WTC11 (cell line): ENCODE measurements at regions not wholly inside any gene's neighbourhood (a gene's known extent, or its start where the extent isn't known, plus 50 kb on each side); places are given as distances from the start of the nearest gene placed in this dataset.
"Not testable (repeated sequence)": the region's sequence is repeated elsewhere in the genome, so short reads cannot be mapped to it uniquely, and the experiment has no call there.

Experiments used
- ATAC-seq: fragments of 200-7000 bp; cut with Tn5 transposase; 2 replicates; pipeline ENCODE4 v1.10.0; 2021; ENCODE audit warnings: mild to moderate bottlenecking, moderate library complexity
- CTCF ChIA-PET: fragments of 300-600 bp; sonication (Branson Sonifier 250); formaldehyde crosslinking; loops from one replicate; lab custom pipeline; 2021; ENCODE audit warnings: antibody characterized with exemption; lab: Charles Lee
- POLR2A ChIA-PET: fragments of 350-600 bp; sonication (Branson Sonifier 250); formaldehyde crosslinking; loops from one replicate; lab custom pipeline; 2021; ENCODE audit warnings: antibody characterized with exemption; lab: Charles Lee
- DNase-seq: peaks from one replicate; pipeline ENCODE4 v3.0.0; 2021; ENCODE audit warnings: low spot score
- H3K27ac Mint-ChIP-seq: 2 replicates; pipeline ENCODE4 v1.8.0; 2021; ENCODE audit warnings: mixed read lengths
- H3K27me3 Mint-ChIP-seq: 2 replicates; pipeline ENCODE4 v1.8.0; 2021; ENCODE audit warnings: low read depth, mild to moderate bottlenecking, moderate library complexity, mixed read lengths
- H3K36me3 Mint-ChIP-seq: 2 replicates; pipeline ENCODE4 v1.8.0; 2021; ENCODE audit warnings: mixed read lengths
- H3K4me1 Mint-ChIP-seq: 2 replicates; pipeline ENCODE4 v1.8.0; 2022; ENCODE audit warnings: mixed read lengths
- H3K4me3 Mint-ChIP-seq: 2 replicates; pipeline ENCODE4 v1.8.0; 2021; ENCODE audit warnings: mild to moderate bottlenecking, moderate library complexity, mixed read lengths
- H3K9me3 Mint-ChIP-seq: 2 replicates; pipeline ENCODE4 v1.8.0; 2021; ENCODE audit warnings: mixed read lengths
- ARID4B ChIP-seq: sonication (generic); formaldehyde crosslinking; IDR thresholded peaks from 2 replicates; pipeline ENCODE4 v1.8.0; 2023; ENCODE audit warnings: missing genetic modification reagents, mild to moderate bottlenecking, borderline replicate concordance
- ATF2 ChIP-seq: sonication (generic); formaldehyde crosslinking; IDR thresholded peaks from 2 replicates; pipeline ENCODE4 v1.8.1; 2022; ENCODE audit warnings: low read depth, missing genetic modification reagents, borderline replicate concordance
- CREB1 ChIP-seq: sonication (generic); formaldehyde crosslinking; IDR thresholded peaks from 2 replicates; pipeline ENCODE4 v1.8.0; 2023; ENCODE audit warnings: mild to moderate bottlenecking, missing genetic modification reagents
- CTCF ChIP-seq: fragments of 200-600 bp; IDR thresholded peaks from 2 replicates; pipeline ENCODE4 v1.8.0; 2022; ENCODE audit warnings: antibody characterized with exemption
- ERG ChIP-seq: fragments of 250-450 bp; sonication (Bioruptor Pico); IDR thresholded peaks from 2 replicates; pipeline ENCODE4 v1.8.0; 2021; ENCODE audit warnings: mild to moderate bottlenecking
- GTF2I ChIP-seq: fragments of 250-450 bp; sonication (Bioruptor Pico); conservative IDR thresholded peaks from 2 replicates; pipeline ENCODE4 v1.4.0; 2021; ENCODE audit warnings: mild to moderate bottlenecking
- HMGXB4 ChIP-seq: sonication (generic); formaldehyde crosslinking; IDR thresholded peaks from 2 replicates; pipeline ENCODE4 v1.8.1; 2023; ENCODE audit warnings: mild to moderate bottlenecking, moderate library complexity, missing genetic modification reagents
- JUN ChIP-seq: sonication (generic); formaldehyde crosslinking; IDR thresholded peaks from 2 replicates; pipeline ENCODE4 v1.8.0; 2023; ENCODE audit warnings: mild to moderate bottlenecking, missing genetic modification reagents
- NR2C2 ChIP-seq: sonication (generic); formaldehyde crosslinking; IDR thresholded peaks from 2 replicates; pipeline ENCODE4 v1.8.0; 2022; ENCODE audit warnings: mild to moderate bottlenecking, missing genetic modification reagents
- PREB ChIP-seq: sonication (generic); formaldehyde crosslinking; IDR thresholded peaks from 2 replicates; pipeline ENCODE4 v1.8.1; 2022; ENCODE audit warnings: mild to moderate bottlenecking, missing genetic modification reagents, moderate library complexity, borderline replicate concordance
- ZBTB43 ChIP-seq: sonication (generic); formaldehyde crosslinking; IDR thresholded peaks from 2 replicates; pipeline ENCODE4 v1.8.1; 2023; ENCODE audit warnings: mild to moderate bottlenecking, missing genetic modification reagents
- ZNF232 ChIP-seq: sonication (generic); formaldehyde crosslinking; IDR thresholded peaks from 2 replicates; pipeline ENCODE4 v1.8.0; 2022; ENCODE audit warnings: mild to moderate bottlenecking, missing genetic modification reagents
- ZSCAN18 ChIP-seq: fragments of 250-450 bp; sonication (Bioruptor Pico); IDR thresholded peaks from 2 replicates; pipeline ENCODE4 v2.1.2; 2022; ENCODE audit warnings: mild to moderate bottlenecking, moderate library complexity

- TF ChIP-seq HMGXB4 (no peak), ZSCAN18 (CRISPR knock-in tag) (no peak), ERG (no peak)
Measured at GRCh38 chr3:59178698-59179097, 128.9 kb upstream of the CFAP20DC start (continued).

GRCh38 chr3:59171491-59171890 is 121.7 kb upstream of the CFAP20DC start:
- H3K27me3 Mint-ChIP-seq, result no peaks in the 10 kb centered on the region
- no peak overlapping the region for H3K4me3 Mint-ChIP-seq
- H3K4me1 Mint-ChIP-seq, result no peaks in the 10 kb centered on the region
- H3K36me3 Mint-ChIP-seq, result no peaks in the 10 kb centered on the region
- CTCF ChIA-PET, result no interaction called here
- no peak for DNase-seq
- H3K9me3 Mint-ChIP-seq, result peaks cover 12% of the 10 kb centered on the region
- H3K27ac Mint-ChIP-seq, result no peak overlapping the region
- TF ChIP-seq GTF2I (CRISPR knock-in tag) (no peak), ATF2 (CRISPR knock-in tag) (no peak)
- TF ChIP-seq, all 79 proteins: peak for 0
- no peak for ATAC-seq
- POLR2A ChIA-PET, result no interaction called here

GRCh38 chr3:59170166-59170565 is 120.3 kb upstream of the CFAP20DC start:
- CTCF ChIA-PET, H3K27me3 Mint-ChIP-seq, DNase-seq: not testable (repeated sequence)

GRCh38 chr3:59167756-59168155 is 117.9 kb upstream of the CFAP20DC start:
- CTCF ChIA-PET, result no interaction called here
- TF ChIP-seq CTCF (no peak), ZNF232 (CRISPR knock-in tag) (no peak), ZBTB43 (no peak), ERG (no peak), JUN (CRISPR knock-in tag) (no peak), PREB (CRISPR knock-in tag) (no peak), ARID4B (no peak), NR2C2 (no peak), CREB1 (CRISPR knock-in tag) (no peak)

More at GRCh38 chr3:59170166-59170565, 120.3 kb upstream of the CFAP20DC start:
- POLR2A ChIA-PET, H3K4me3 Mint-ChIP-seq, H3K4me1 Mint-ChIP-seq, ATAC-seq, H3K27ac Mint-ChIP-seq, H3K36me3 Mint-ChIP-seq: not testable (repeated sequence)
- peaks cover 12% of the 10 kb centered on the region for H3K9me3 Mint-ChIP-seq

More at GRCh38 chr3:59167756-59168155, 117.9 kb upstream of the CFAP20DC start:
- no peaks in the 10 kb centered on the region for H3K27me3 Mint-ChIP-seq
- no peak overlapping the region for H3K4me3 Mint-ChIP-seq
- H3K4me1 Mint-ChIP-seq, result peaks cover 7% of the 10 kb centered on the region
- POLR2A ChIA-PET, result no interaction called here
- peaks cover 12% of the 10 kb centered on the region for H3K9me3 Mint-ChIP-seq
- ATAC-seq, result no peak
- no peak overlapping the region for H3K27ac Mint-ChIP-seq
- no peaks in the 10 kb centered on the region for H3K36me3 Mint-ChIP-seq
- no peak for DNase-seq
